ENCODE measurements at regions not wholly inside any gene's neighbourhood (a gene's known extent, or its start where the extent isn't known, plus 50 kb on each side); places are given as distances from the start of the nearest gene placed in this dataset.

DNA sequence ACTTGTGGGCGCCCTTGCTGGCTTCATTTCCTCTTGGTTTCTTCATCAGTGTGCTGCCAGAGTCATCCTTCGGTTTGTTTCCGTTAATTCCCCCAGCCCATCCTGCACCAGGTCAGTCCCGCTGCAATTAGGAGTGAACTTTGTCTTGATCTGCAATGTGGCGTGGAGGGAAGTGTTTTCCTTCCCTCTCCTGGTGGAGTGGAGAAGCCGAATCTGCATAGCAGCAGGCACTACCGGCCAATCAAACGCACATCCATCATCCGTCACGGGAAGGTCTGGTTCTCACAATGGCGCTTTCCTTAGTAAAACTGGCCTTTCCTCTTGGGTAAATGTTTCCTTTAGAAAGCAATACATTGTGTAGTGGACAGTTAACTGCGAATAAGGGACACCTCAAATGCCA is 337.5 kb downstream of the CXCL12 start:
- H3K27ac Mint-ChIP-seq (ENCODE audit: unreplicated experiment), result no peak overlapping the region
- DNase-seq, result no peak
- H3K27me3 Mint-ChIP-seq (ENCODE audit: insufficient read depth, unreplicated experiment), result peaks cover 35% of the 10 kb centered on the region
- H3K9me3 Mint-ChIP-seq (ENCODE audit: unreplicated experiment), result no peaks in the 10 kb centered on the region
- Histone ChIP-seq H3K4me3 (ENCODE audit: low read depth, low read length) (no peak overlapping the region), H3K27me3 (replicated peaks; ENCODE audit: control insufficient read depth, insufficient read depth, low read length) (no peaks in the 10 kb centered on the region; the same call in 1 of the 2 replicates), H3K9me3 (no peaks in the 10 kb centered on the region), H3K36me3 (ENCODE audit: control insufficient read depth, insufficient read depth, low read length) (no peaks in the 10 kb centered on the region), H3K4me1 (no peaks in the 10 kb centered on the region)
- no peak overlapping the region for H3K4me3 Mint-ChIP-seq (ENCODE audit: unreplicated experiment)
- no peaks in the 10 kb centered on the region for H3K4me1 Mint-ChIP-seq (ENCODE audit: low read depth, unreplicated experiment)
- POLR2A ChIA-PET, result no interaction called here
- TF ChIP-seq, protein P1, sequence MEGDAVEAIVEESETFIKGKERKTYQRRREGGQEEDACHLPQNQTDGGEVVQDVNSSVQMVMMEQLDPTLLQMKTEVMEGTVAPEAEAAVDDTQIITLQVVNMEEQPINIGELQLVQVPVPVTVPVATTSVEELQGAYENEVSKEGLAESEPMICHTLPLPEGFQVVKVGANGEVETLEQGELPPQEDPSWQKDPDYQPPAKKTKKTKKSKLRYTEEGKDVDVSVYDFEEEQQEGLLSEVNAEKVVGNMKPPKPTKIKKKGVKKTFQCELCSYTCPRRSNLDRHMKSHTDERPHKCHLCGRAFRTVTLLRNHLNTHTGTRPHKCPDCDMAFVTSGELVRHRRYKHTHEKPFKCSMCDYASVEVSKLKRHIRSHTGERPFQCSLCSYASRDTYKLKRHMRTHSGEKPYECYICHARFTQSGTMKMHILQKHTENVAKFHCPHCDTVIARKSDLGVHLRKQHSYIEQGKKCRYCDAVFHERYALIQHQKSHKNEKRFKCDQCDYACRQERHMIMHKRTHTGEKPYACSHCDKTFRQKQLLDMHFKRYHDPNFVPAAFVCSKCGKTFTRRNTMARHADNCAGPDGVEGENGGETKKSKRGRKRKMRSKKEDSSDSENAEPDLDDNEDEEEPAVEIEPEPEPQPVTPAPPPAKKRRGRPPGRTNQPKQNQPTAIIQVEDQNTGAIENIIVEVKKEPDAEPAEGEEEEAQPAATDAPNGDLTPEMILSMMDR (IDR thresholded peaks at IDR 0.05; ENCODE audit: insufficient read depth in 1 of 2, low read depth in 1 of 2, low read length in 1 of 2, severe bottlenecking in 1 of 2, unreplicated experiment in 1 of 2), result no peak
- no TSS peak for BruUV-seq (replicated peaks)
- intact Hi-C loops (cut with micrococcal nuclease; ENCODE audit: unreplicated experiment), result no loop called here
- CTCF ChIA-PET, result no interaction called here
- H3K36me3 Mint-ChIP-seq (ENCODE audit: insufficient read depth, unreplicated experiment), result no peaks in the 10 kb centered on the region

DNA sequence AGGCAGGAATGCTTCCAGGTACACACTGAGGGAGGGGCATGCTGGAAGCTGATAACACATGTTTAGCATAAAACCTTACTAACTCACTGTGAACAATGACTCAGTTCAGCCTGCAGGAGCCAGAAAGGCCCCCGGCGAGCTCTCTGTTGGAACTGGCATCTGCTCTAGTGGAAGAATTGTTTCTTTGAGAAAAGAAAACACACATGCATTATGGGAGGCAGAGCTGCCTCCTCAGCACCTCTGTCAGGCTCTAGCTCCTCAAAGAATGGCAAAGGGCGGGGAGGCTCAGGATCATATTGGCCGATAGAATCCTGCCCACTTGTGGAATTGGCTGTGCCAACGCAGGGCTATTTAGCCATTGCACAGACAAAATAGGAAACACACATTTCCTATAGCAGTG is 338.3 kb downstream of the CXCL12 start:
- CTCF ChIA-PET, result no interaction called here
- no TSS peak for BruUV-seq (replicated peaks)

DNA sequence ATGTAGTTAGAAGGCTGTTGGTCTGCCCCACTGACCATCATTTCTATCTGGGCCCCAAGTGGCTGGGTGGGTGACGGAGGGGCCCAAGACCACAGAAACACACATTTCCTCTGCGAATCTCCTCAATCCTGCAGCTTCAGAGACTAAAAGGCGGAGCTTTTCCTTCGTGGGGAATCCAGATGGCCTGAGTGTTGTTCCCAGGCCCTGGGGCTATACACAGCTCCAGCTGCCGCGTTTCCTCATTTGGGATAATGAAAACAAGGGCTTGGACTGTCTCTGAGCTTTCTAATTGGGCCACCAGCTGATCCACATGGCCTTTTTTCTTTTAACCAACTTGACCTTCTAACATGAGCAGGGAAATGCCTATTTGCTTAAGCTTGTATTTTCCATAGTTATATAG is 339.9 kb downstream of the CXCL12 start:
- H3K4me3 Mint-ChIP-seq (ENCODE audit: unreplicated experiment), result no peak overlapping the region
- ChIA-PET POLR2A (no interaction called here), CTCF (interaction anchor here (0.7 kb wide), 1 partner anchor 1420 kb away, joined by 3 read pairs; no protein-coding TSS in a partner anchor)
- H3K27ac Mint-ChIP-seq (ENCODE audit: unreplicated experiment), result no peak overlapping the region
- H3K4me1 Mint-ChIP-seq (ENCODE audit: low read depth, unreplicated experiment), result no peaks in the 10 kb centered on the region
- Histone ChIP-seq H3K36me3 (ENCODE audit: control insufficient read depth, insufficient read depth, low read length) (no peaks in the 10 kb centered on the region), H3K4me1 (no peaks in the 10 kb centered on the region), H3K27me3 (replicated peaks; ENCODE audit: control insufficient read depth, insufficient read depth, low read length) (no peaks in the 10 kb centered on the region; the same call in 1 of the 2 replicates), H3K4me3 (ENCODE audit: low read depth, low read length) (no peak overlapping the region), H3K9me3 (no peaks in the 10 kb centered on the region)
- H3K27me3 Mint-ChIP-seq (ENCODE audit: insufficient read depth, unreplicated experiment), result peaks cover 32% of the 10 kb centered on the region
- BruUV-seq (replicated peaks), result no TSS peak
- intact Hi-C loops (cut with micrococcal nuclease; ENCODE audit: unreplicated experiment), result no loop called here
- no peak for DNase-seq
- TF ChIP-seq, protein P1 (IDR thresholded peaks at IDR 0.05; ENCODE audit: insufficient read depth in 1 of 2, low read depth in 1 of 2, low read length in 1 of 2, severe bottlenecking in 1 of 2, unreplicated experiment in 1 of 2), result no peak
- no peaks in the 10 kb centered on the region for H3K36me3 Mint-ChIP-seq (ENCODE audit: insufficient read depth, unreplicated experiment)
- H3K9me3 Mint-ChIP-seq (ENCODE audit: unreplicated experiment), result no peaks in the 10 kb centered on the region

More for the DNA sequence above, 338.3 kb downstream of the CXCL12 start:
- Mint-ChIP-seq H3K36me3 (ENCODE audit: insufficient read depth, unreplicated experiment) (no peaks in the 10 kb centered on the region), H3K27me3 (ENCODE audit: insufficient read depth, unreplicated experiment) (peaks cover 35% of the 10 kb centered on the region), H3K4me3 (ENCODE audit: unreplicated experiment) (no peak overlapping the region), H3K27ac (ENCODE audit: unreplicated experiment) (no peak overlapping the region), H3K9me3 (ENCODE audit: unreplicated experiment) (no peaks in the 10 kb centered on the region), H3K4me1 (ENCODE audit: low read depth, unreplicated experiment) (no peaks in the 10 kb centered on the region)
- no peaks in the 10 kb centered on the region for H3K9me3 ChIP-seq
- H3K4me1 ChIP-seq, result no peaks in the 10 kb centered on the region
- H3K27me3 ChIP-seq (replicated peaks; ENCODE audit: control insufficient read depth, insufficient read depth, low read length), result no peaks in the 10 kb centered on the region; the same call in 1 of the 2 replicates
- POLR2A ChIA-PET, result interaction anchor here (0.5 kb wide), 1 partner anchor 499 kb away, joined by 4 read pairs; no protein-coding TSS in a partner anchor
- H3K36me3 ChIP-seq (ENCODE audit: control insufficient read depth, insufficient read depth, low read length), result no peaks in the 10 kb centered on the region
- TF ChIP-seq, protein P1 (IDR thresholded peaks at IDR 0.05; ENCODE audit: insufficient read depth in 1 of 2, low read depth in 1 of 2, low read length in 1 of 2, severe bottlenecking in 1 of 2, unreplicated experiment in 1 of 2), result no peak
- intact Hi-C loops (cut with micrococcal nuclease; ENCODE audit: unreplicated experiment), result no loop called here
- H3K4me3 ChIP-seq (ENCODE audit: low read depth, low read length), result no peak overlapping the region
- no peak for DNase-seq
